GM18520 (cell line): ENCODE measurements at regions not wholly inside any gene's neighbourhood (a gene's known extent, or its start where the extent isn't known, plus 50 kb on each side); places are given as distances from the start of the nearest gene placed in this dataset.
A peak's percentile ranks its signal among the peaks of the same experiment; 100 is the strongest.
"Not testable (repeated sequence)": the region's sequence is repeated elsewhere in the genome, so short reads cannot be mapped to it uniquely, and the experiment has no call there.

Experiments used
- ATAC-seq: cut with Tn5 transposase; IDR thresholded peaks from one replicate; pipeline ENCODE4 v1.9.1; 2021; ENCODE audit not compliant: unreplicated experiment

DNA sequence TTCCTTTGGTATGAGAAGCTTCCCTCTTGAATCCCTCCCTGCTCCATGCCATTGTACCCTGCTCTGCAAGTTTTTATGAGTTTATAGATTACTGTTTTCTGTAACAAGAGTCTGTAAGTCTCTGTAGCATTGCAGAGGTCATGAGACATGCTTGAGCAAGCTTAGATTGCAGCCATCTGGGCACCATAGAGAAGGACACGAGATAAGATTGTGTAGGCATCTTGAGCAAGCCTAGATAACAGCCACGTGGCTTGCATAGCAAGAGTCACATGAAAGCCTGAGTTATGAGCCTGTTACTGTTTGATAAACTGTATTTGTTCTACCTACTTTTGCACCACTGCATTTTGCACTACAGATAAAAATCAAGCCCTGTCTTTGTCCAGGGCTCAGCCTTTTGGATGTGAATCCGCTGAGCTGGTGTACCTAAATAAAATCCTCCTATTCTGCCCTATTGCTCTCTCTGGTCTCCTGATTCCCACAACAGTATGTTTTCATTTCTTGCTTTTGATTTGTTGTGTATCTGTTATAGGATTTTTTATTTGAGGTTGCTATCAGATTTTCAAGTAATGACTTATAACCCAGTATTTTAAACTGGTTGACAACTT, 127.4 kb upstream of the ANKRD50 start:
- no peak for ATAC-seq

DNA sequence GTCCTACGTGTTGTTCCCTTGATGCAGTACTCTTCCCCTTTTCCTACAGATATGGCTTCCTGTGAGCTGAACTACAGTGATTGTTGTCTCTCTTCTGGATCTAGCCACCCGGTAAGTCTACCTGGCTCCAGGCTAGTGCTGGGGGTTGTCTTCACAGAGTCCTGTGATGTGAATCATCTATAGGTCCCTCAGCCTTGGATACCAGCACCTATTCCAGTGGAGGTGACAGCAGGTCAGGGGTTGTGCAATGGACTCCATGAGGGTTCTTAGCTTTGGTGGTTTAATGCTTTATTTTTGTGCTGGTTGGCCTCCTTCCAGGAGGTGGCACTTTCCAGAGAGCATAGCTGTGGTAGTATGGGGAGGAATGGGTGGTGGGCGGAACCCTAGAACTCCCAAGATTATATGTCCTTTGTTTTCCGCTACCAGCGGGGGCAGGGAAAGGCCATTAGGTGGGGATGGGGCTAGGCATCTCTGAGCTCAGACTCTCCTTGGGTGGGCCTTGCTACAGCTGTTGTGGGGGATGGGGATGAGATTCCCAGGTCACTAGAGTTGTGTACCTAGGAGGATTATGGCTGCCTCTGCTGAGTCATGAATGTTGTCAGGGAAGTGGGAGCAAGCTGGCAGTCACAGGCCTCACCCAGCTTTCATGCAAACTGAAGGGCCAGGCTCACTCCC, 121.4 kb upstream of the ANKRD50 start:
- ATAC-seq: no peak

DNA sequence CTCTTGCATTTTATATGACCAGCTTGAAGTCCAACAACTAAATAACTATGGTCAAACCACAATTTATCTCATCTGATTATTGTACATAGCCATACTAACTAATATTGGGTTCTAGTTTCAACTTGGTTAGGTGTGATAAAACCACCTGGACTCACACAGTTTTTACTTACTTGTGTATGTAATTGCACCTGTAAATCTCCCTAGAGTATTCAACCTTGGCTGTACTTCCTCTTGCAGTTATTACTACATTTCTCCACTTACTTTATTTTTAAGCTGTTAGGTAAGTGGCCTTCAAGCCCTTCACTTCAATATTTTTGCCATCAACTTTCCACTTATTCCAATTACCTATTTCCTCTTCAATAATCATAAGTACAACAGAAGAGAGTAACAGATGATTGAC, 115.8 kb upstream of the ANKRD50 start:
- ATAC-seq: no peak

DNA sequence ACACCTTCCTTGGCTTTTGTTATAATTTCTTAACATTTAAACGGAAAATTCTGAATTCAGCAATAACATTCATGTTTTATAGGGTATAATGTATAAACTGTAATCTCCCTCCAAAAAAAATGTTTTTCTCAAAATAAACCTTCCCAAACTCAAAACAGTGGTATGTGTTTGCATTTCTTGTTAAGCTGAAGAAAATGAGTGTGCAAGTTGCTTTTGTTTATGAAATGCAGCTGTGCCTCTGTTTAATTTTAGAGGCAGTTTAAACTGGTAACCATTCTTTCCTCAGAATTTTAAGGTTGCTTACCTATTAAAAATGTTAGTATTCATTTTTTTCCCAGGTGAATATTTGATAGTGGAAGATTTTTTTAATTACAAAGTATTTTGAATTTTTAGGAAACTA, 105.0 kb upstream of the ANKRD50 start:
- no peak for ATAC-seq

DNA sequence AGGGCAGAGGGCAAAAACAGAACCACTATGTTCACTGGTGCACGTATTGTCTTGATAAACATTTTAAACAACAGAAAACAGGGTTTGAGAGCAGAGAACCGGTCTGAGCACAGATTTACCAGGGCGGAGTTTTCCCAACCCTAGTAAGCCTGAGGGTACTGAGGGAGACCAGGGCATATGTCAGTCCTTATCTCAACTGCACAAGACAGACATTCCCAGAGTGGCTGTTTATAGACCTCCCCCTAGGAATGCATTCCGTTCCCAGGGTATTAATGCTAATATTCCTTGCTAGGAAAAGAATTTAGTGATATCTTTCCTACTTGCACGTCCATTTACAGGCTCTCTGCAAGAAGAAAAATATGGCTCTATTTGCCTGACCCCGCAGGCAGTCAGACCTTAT, 99.7 kb upstream of the ANKRD50 start:
- not testable (repeated sequence) for ATAC-seq

DNA sequence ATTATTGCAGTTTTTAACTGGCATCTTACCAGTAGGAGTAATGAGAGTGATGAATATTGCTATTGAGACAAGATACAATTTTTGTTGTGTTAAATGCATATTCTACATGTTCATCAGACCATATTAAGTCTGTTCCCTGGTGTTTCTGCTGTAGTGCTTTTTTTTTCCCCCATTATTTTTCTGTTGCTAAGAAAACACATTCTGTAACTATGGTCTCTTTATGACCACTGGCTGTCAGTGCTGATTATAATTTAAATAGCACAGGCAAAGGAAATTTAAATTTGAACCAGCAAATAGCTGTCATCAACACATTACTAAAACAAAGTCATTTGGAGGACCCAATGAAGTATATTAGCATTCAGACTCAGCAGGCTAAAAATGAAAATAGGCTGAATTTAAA, 98.3 kb upstream of the ANKRD50 start:
- no peak for ATAC-seq

DNA sequence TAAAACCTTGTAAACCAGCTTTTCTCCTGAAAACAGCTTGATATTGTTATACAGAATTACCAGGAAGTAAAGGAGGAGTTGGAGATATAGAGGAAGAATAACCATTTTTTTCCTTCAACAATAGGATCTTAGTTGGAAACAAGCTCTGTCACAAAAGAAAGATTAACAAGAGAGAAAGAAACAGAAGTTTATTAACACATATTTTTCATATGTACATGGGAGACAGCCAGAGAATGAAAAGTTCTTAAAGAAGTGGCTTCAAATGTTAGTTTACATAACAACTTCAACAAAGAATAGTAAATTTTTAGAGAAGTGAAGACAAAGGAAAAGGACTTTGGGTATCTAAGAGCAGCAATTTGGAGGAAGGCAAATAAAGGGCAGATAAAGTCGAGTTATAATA, 94.9 kb upstream of the ANKRD50 start:
- no peak for ATAC-seq

DNA sequence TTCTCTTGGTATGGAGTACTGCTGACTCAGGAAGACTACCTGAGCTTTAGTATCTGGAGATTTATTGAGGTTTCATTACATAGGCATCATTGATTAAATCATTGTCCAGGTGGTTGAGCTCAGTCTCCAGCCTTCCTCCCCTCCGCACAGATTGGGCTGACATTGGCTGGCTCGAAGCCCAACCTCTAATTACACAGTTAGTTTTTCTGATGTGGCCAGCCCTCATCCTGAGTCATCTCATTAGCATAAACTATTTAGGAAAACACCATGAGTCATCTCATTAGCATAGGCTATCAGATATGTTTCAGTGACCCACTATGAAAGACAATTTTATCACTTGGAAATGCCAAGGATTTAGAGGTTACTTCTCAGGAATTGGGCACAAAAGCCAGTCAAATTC, 93.9 kb upstream of the ANKRD50 start:
- no peak for ATAC-seq

DNA sequence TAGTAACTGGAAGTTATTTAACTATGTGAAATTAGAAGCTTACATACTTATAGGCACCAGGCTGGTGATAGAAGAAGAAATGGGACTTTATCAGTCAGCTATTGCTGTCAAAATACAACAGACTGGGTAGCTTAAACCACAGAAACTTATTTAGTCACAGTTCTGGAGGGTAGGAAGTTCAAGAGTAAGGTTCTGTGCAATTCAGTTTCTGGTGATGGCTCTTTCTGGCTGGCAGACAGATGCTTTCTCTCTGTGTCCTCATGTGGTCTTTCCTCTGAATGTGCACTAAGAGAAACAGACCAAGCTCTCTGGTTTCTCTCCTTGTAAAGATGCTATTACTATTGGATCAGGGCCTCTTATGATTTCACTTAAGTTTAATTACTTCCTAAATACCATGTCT, 92.1 kb upstream of the ANKRD50 start:
- ATAC-seq: peak; percentile 80

DNA sequence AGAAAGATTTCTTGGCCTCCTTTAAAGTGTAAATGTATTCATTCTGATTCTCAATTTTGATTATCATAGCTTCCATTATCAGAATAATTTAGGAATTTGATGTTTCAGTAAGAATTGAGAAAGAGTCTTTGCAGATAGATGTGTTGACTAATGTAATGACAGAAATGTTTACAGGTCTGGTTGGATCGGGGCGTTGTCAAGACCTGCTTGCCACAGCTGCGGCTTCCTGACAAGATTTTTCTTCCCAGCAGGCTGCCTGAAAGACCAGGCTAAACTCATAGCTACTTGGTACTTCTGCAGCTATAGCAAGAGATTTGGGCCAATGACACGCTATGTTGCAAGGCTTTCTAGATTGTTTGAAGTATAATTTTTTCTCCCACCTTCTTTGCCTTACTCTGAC, 91.5 kb upstream of the ANKRD50 start:
- no peak for ATAC-seq

DNA sequence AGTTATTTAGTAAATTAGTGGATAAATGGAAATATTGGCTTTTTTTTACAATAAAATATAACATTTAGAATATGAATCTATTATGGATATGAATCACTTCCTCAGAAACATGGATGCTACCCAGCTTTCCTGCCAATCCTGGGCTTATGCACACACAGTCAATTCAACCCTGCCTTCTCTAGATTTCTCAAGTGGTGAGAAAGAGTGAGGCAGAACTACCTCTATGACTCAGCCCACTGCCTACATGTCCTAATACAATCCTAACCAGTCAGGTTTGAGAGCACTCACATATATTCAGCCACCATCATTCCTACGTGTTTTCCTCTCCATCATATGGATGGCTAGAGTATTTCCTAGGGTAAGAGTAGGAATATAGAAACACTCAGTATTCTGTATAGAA, 91.1 kb upstream of the ANKRD50 start:
- ATAC-seq: peak; percentile 65

DNA sequence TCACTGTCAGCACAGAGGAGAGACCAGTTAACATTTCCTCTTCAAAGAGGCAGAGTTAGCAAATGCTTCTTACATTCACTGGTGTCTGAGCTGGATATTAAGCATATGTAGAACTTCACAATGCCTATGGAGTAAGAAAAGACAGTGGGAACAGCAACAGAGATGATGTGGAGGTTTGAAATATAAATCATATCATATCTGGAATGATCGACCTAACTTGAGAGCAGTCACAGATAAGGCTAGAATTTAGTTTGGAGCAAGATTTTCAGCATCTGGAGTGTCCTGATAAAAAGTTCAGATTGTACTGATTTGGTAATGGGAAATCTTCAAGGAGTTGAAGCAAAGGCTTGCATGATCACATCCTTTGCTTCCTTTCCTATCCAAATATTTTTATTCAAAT, 90.5 kb upstream of the ANKRD50 start:
- ATAC-seq: no peak

DNA sequence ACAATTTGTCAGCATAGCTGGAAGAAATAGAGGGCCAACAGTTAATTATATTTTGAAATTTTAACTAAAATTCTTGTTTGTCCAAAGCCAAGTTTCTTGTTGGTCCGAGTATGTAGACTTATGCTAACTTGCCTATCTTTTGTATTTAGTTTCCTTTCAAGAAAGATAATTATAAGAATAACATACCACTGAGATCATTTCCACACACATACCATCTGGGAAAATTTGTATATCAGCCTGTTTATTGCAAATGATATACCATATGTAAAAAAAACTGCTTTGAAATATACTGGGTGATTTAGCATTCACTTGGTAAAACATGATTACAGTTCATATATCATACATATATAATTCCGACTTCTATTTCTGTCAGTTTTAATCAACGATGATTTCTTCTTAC, 84.7 kb upstream of the ANKRD50 start:
- no peak for ATAC-seq

DNA sequence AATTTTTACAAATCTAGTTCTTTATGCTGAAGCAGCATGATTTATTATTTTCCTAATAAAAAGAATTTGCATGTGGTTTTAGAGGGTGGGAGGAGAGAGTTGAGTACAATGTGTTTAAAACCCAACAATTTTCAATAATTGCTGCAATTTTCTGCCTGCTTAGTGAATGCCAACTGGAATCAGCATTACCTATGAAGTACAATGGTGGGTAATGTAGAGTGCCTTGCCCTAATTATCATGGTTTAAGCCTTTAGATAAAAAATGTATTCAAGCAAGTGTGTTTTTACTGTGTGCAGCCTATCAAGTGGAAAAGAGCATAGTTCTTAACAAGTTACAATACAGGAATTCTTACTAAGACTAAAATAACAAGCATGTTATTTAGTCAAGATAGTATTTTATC, 77.9 kb upstream of the ANKRD50 start:
- no peak for ATAC-seq

DNA sequence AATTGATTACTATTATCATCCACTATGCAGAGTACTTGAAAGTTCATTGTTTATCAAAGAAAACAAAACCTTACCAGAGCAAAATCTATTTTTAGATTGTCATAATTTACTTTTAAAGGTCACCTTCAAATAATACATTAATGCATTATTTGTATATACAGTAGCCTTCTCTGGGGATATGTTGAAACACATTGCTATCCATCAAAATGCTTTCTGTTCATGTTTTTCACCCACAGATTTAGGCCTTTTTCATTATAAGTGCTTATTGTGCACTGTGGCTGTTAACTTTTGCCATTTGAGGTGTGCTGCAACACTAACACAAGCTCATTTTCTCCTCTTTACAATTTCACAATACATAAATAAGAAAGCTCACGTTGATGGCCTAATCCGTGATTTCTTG, 74.1 kb upstream of the ANKRD50 start:
- ATAC-seq: no peak

DNA sequence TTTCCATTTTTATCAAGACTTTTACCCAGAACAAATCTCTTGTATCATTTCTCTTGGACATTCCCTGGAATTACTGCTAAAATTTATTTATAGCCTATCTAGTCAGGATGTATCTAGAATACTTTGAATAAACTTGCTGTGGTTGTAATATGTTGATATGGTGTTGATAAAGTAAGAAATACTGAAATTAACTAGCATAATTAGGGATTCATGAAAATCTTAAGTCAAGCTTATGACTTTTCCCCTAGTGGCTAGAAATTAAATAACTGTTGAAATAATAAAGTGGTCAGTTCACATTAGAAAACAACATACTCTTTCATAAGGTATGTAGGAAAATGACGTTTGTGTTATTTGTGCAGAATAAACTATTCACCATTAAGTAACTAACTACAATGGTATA, 73.1 kb upstream of the ANKRD50 start:
- no peak for ATAC-seq

DNA sequence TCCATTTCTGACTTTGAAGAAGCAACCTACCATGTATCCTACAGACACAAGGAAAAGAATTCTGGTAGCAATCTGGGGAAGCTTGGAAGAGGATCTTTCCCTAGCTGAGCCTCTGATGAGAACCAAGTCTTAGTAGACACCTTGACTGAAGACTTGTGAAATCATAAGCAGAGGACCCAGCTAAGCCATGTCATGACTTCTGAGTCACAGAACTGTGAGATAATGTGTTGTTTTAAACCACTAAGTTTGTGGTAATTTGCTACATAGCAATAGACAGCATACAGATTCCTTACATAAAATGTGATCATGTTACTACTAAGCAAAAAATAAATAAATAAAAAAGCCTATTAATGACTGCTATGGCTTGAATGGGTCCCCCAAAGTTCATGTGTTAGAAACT, 71.3 kb upstream of the ANKRD50 start:
- ATAC-seq: no peak

DNA sequence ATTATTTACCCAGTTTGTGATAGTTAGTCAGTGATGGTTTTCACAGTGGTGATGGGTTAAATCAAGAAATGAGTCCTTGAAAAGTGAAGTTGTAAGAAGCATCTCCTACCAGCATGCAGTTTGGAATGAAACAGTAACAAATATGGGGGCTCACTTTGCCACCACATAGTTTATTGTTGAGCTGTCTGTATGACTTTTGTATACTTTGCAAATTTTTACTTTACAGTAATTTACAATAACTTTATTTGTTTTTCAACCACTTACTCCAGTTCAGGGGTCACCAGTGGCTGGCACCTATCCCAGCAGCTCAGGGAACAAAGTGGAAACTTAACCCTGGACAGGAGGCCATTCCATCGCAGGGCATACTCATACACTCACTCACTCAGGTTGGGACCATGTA, 64.5 kb upstream of the ANKRD50 start:
- ATAC-seq: no peak

DNA sequence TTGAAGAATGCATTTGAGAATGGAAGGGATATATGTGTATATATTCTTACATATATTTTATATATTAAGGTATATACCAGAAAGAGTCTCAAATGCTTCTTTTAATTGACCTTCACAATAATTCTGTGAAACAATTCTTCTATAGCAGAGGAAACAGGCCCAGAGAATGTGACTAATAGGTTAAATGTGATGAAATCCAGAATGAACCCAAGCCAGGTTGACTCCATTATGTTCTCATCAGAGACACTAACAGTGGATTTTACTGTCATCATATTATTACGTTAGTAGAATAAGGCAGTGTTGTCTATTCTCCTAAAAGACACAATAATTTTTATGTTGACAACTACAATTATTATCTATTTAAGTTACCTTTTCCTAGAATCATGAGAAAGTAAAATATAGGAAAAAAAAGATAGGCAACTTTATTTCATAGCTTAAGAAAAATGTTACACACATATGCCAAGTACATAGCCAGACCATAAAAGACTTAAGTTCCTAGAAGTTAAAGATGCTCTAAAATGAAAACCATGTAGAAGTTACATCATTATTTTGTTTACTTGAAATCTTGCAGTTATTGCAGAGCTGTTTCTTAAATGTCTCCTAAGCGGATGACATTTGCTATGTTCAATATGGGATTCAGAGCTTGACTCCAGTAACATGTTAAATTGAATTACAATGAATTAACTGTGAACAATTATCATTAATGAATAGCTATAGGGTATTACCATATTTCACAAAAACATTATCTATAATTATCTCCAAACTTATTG, 56.2 kb upstream of the ANKRD50 start:
- ATAC-seq: no peak

DNA sequence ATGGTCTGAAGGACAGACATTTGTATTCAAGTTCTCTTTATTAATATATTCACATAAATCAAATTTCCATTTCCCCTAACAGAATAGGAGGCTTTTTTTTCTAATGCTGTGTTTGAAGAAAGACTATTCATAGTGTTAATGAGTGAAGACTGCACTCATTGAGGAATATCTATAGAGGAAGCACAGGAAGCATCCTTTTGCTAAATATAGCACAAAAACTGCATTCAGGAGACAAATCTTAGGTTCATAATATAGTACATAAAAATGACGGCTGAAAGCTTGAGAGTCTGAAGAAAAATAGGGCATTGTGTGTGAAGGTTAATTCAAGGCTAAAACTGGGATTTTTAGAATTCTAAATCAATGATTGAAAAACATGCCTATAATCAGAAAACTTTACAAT, 50.4 kb upstream of the ANKRD50 start:
- no peak for ATAC-seq
